HepG2 (cell line): ENCODE measurements at regions not wholly inside any gene's neighbourhood (a gene's known extent, or its start where the extent isn't known, plus 50 kb on each side); places are given as distances from the start of the nearest gene placed in this dataset.

ENCODE experiments used
- CREBL2 ChIP-seq: sonication (generic); formaldehyde crosslinking; IDR thresholded peaks from 2 replicates; pipeline ENCODE4 v1.8.1; 2023; ENCODE audit warnings: missing genetic modification reagents, mild to moderate bottlenecking, borderline replicate concordance
- EED ChIP-seq: sonication (generic); formaldehyde crosslinking; IDR thresholded peaks from 2 replicates; pipeline ENCODE4 v1.5.0; 2020; ENCODE audit warnings: mild to moderate bottlenecking, missing genetic modification reagents
- EHMT2 ChIP-seq: fragments of 200-600 bp; sonication (generic); IDR thresholded peaks from 2 replicates; pipeline ENCODE4 v1.7.0; 2017; ENCODE audit warnings: antibody characterized with exemption, low read depth, low read length, borderline replicate concordance
- EZH2 ChIP-seq: conservative IDR thresholded peaks from 2 replicates; pipeline ENCODE4 v1.6.1; 2012; ENCODE audit warnings: mild to moderate bottlenecking, low read depth, low read length, moderate library complexity
- HDAC1 ChIP-seq: sonication (generic); formaldehyde crosslinking; IDR thresholded peaks from 2 replicates; pipeline ENCODE4 v1.5.1; 2020; ENCODE audit warnings: mild to moderate bottlenecking, missing genetic modification reagents
- IRX3 ChIP-seq: sonication (generic); formaldehyde crosslinking; IDR thresholded peaks from 2 replicates; pipeline ENCODE4 v1.8.1; 2023; ENCODE audit warnings: mild to moderate bottlenecking, low read depth, missing genetic modification reagents, borderline replicate concordance
- LCORL ChIP-seq, 2 experiments: fragments of 450-650 bp in 1 of 2; sonication (generic) in 1 of 2; formaldehyde crosslinking in 1 of 2; IDR thresholded peaks; 2 replicates each; pipeline versions ENCODE4 v1.5.0 to v1.6.1; 2017 to 2020; ENCODE audit warnings: antibody characterized with exemption in 1 of 2, missing genetic modification reagents in 1 of 2
- NBN ChIP-seq: fragments of 450-650 bp; conservative IDR thresholded peaks from 2 replicates; pipeline ENCODE4 v1.6.1; 2017
- NCOA2 ChIP-seq: sonication (generic); formaldehyde crosslinking; IDR thresholded peaks from 2 replicates; pipeline ENCODE4 v1.8.0; 2022; ENCODE audit warnings: inconsistent platforms
- NFRKB ChIP-seq: fragments of 450-650 bp; IDR thresholded peaks from 2 replicates; pipeline ENCODE4 v1.6.1; 2017
- NR2F6 ChIP-seq, 2 experiments: IDR thresholded peaks; 2 replicates each; pipeline ENCODE4 v1.6.1; 2016; ENCODE audit warnings: antibody characterized with exemption in 1 of 2, mild to moderate bottlenecking in 1 of 2
- RAD51 ChIP-seq: fragments of 450-650 bp; IDR thresholded peaks from 2 replicates; pipeline ENCODE4 v1.6.1; 2016; ENCODE audit warnings: borderline replicate concordance
- SALL1 ChIP-seq: sonication (generic); formaldehyde crosslinking; IDR thresholded peaks from 2 replicates; pipeline ENCODE4 v1.8.0; 2022; ENCODE audit warnings: mild to moderate bottlenecking, missing genetic modification reagents
- SOX6 ChIP-seq, 2 experiments: fragments of 450-650 bp in 1 of 2; sonication (generic) in 1 of 2; formaldehyde crosslinking in 1 of 2; IDR thresholded peaks; 2 replicates each; pipeline versions ENCODE4 v1.4.0 to v1.6.1; 2017 to 2020; ENCODE audit warnings: antibody characterized with exemption in 1 of 2, mild to moderate bottlenecking in 1 of 2, missing genetic modification reagents in 1 of 2
- TARDBP ChIP-seq: sonication (generic); formaldehyde crosslinking; IDR thresholded peaks from 2 replicates; pipeline ENCODE4 v1.8.0; 2022; ENCODE audit warnings: mild to moderate bottlenecking, missing genetic modification reagents
- TOE1 ChIP-seq: sonication (generic); formaldehyde crosslinking; IDR thresholded peaks from 2 replicates; pipeline ENCODE4 v1.4.0; 2020; ENCODE audit warnings: mild to moderate bottlenecking, missing genetic modification reagents
- TP53 ChIP-seq: sonication (generic); formaldehyde crosslinking; conservative IDR thresholded peaks from 2 replicates; pipeline ENCODE4 v1.4.0; 2020; ENCODE audit warnings: missing genetic modification reagents
- ZKSCAN5 ChIP-seq: sonication (generic); formaldehyde crosslinking; IDR thresholded peaks from 2 replicates; pipeline ENCODE4 v1.5.1; 2020; ENCODE audit warnings: mild to moderate bottlenecking, missing genetic modification reagents
- ZNF34 ChIP-seq: sonication (generic); formaldehyde crosslinking; IDR thresholded peaks from 2 replicates; pipeline ENCODE4 v1.4.0; 2020; ENCODE audit warnings: mild to moderate bottlenecking, missing genetic modification reagents, borderline replicate concordance
- ZNF468 ChIP-seq: sonication (generic); formaldehyde crosslinking; IDR thresholded peaks from 2 replicates; pipeline ENCODE4 v1.8.0; 2022; ENCODE audit warnings: mild to moderate bottlenecking, moderate library complexity, missing genetic modification reagents
- ZNF496 ChIP-seq: sonication (generic); formaldehyde crosslinking; IDR thresholded peaks from 2 replicates; pipeline ENCODE4 v1.8.1; 2023; ENCODE audit warnings: mild to moderate bottlenecking, moderate library complexity, missing genetic modification reagents; ENCODE audit not compliant: insufficient replicate concordance
- ZNF609 ChIP-seq: sonication (generic); formaldehyde crosslinking; IDR thresholded peaks from 2 replicates; pipeline ENCODE4 v1.4.0; 2020; ENCODE audit warnings: mild to moderate bottlenecking, missing genetic modification reagents, borderline replicate concordance
- ZNF615 ChIP-seq: sonication (generic); formaldehyde crosslinking; IDR thresholded peaks from 2 replicates; pipeline ENCODE4 v1.5.0; 2020; ENCODE audit warnings: mild to moderate bottlenecking, missing genetic modification reagents, borderline replicate concordance
- ZNF7 ChIP-seq: IDR thresholded peaks from 2 replicates; pipeline ENCODE4 v1.6.1; 2016; ENCODE audit warnings: missing biosample characterization, missing genetic modification reagents
- ZNF720 ChIP-seq: sonication (generic); formaldehyde crosslinking; IDR thresholded peaks from 2 replicates; pipeline ENCODE4 v1.4.0; 2020; ENCODE audit warnings: missing genetic modification reagents
- TF ChIP-seq, protein P1 (sequence below): sonication (generic); formaldehyde crosslinking; IDR thresholded peaks from 2 replicates; pipeline ENCODE4 v1.5.1; 2020; ENCODE audit warnings: missing genetic modification reagents, mild to moderate bottlenecking, borderline replicate concordance

DNA sequence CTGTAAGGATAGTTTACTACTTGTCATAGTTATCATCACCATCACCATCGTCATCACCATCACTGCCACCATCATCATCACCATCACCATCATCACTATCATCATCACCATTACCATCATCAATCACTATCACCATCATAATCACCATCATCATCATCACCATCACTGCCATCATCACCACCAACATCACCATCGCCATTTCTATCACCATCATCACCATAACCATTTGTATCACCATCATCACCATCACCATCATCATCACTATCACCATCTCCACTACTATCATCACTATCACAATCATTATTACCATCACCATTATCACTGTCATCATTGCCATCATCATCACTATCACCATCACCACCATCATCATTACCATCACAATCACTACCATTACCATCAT, 655.5 kb upstream of the DEFB115 start (continued):
- no peak for TF ChIP-seq NFRKB
- TF ChIP-seq ZNF34 = no peak
- no peak for TF ChIP-seq ZNF7 (CRISPR knock-in tag)
- no peak for TF ChIP-seq EHMT2
- TF ChIP-seq ZNF496 (CRISPR knock-in tag) = no peak
- no peak for TF ChIP-seq TARDBP (CRISPR knock-in tag)
- TF ChIP-seq TOE1 (CRISPR knock-in tag) = no peak
- peak; percentile 96 for TF ChIP-seq NBN
- TF ChIP-seq NCOA2 (CRISPR knock-in tag) = no peak
- peak; percentile 96 for TF ChIP-seq SOX6 (IDR thresholded peaks at IDR 0.05)
- TF ChIP-seq SOX6 (CRISPR knock-in tag; IDR thresholded peaks at IDR 0.05) = no peak
- TF ChIP-seq ZNF615 (CRISPR knock-in tag) = no peak
- no peak for TF ChIP-seq IRX3
- TF ChIP-seq EZH2 = no peak
- TF ChIP-seq ZKSCAN5 (CRISPR knock-in tag) = no peak
- peak; percentile 37; the same call in 1 of the 2 replicates for TF ChIP-seq RAD51
- TF ChIP-seq, protein P1, sequence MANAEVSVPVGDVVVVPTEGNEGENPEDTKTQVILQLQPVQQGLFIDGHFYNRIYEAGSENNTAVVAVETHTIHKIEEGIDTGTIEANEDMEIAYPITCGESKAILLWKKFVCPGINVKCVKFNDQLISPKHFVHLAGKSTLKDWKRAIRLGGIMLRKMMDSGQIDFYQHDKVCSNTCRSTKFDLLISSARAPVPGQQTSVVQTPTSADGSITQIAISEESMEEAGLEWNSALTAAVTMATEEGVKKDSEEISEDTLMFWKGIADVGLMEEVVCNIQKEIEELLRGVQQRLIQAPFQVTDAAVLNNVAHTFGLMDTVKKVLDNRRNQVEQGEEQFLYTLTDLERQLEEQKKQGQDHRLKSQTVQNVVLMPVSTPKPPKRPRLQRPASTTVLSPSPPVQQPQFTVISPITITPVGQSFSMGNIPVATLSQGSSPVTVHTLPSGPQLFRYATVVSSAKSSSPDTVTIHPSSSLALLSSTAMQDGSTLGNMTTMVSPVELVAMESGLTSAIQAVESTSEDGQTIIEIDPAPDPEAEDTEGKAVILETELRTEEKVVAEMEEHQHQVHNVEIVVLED (CRISPR knock-in tag) = no peak
- TF ChIP-seq NR2F6 (IDR thresholded peaks at IDR 0.05) = no peak
- no peak for TF ChIP-seq NR2F6 (CRISPR knock-in tag; IDR thresholded peaks at IDR 0.05)
- TF ChIP-seq HDAC1 (CRISPR knock-in tag) = no peak
- no peak for TF ChIP-seq EED (CRISPR knock-in tag)
- TF ChIP-seq TP53 (CRISPR knock-in tag) = no peak
- no peak for TF ChIP-seq SALL1 (CRISPR knock-in tag)
- no peak for TF ChIP-seq ZNF609
- TF ChIP-seq ZNF720 = no peak
- no peak for TF ChIP-seq CREBL2
- peak; percentile 48; the same call in 1 of the 2 replicates for TF ChIP-seq LCORL (IDR thresholded peaks at IDR 0.05)
- TF ChIP-seq LCORL (CRISPR knock-in tag; IDR thresholded peaks at IDR 0.05) = no peak
- TF ChIP-seq ZNF468 (CRISPR knock-in tag) = no peak
